ENCODE measurements at regions not wholly inside any gene's neighbourhood (a gene's known extent, or its start where the extent isn't known, plus 50 kb on each side); places are given as distances from the start of the nearest gene placed in this dataset.

- TF ChIP-seq, protein P1, sequence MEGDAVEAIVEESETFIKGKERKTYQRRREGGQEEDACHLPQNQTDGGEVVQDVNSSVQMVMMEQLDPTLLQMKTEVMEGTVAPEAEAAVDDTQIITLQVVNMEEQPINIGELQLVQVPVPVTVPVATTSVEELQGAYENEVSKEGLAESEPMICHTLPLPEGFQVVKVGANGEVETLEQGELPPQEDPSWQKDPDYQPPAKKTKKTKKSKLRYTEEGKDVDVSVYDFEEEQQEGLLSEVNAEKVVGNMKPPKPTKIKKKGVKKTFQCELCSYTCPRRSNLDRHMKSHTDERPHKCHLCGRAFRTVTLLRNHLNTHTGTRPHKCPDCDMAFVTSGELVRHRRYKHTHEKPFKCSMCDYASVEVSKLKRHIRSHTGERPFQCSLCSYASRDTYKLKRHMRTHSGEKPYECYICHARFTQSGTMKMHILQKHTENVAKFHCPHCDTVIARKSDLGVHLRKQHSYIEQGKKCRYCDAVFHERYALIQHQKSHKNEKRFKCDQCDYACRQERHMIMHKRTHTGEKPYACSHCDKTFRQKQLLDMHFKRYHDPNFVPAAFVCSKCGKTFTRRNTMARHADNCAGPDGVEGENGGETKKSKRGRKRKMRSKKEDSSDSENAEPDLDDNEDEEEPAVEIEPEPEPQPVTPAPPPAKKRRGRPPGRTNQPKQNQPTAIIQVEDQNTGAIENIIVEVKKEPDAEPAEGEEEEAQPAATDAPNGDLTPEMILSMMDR (IDR thresholded peaks at IDR 0.05): no peak
- TF ChIP-seq POLR2A (IDR thresholded peaks at IDR 0.05; ENCODE audit: low read depth): no peak
- no peak for TF ChIP-seq POLR2AphosphoS5 (IDR thresholded peaks at IDR 0.05)
- no peak for TF ChIP-seq EP300 (IDR thresholded peaks at IDR 0.05)
Observed at GRCh38 chr16:80202831-80203413, 337.9 kb upstream of the DYNLRB2 start.

Measured in esophagus muscularis mucosa (tissue), 4 donors.